ENCODE measurements at regions not wholly inside any gene's neighbourhood (a gene's known extent, or its start where the extent isn't known, plus 50 kb on each side); places are given as distances from the start of the nearest gene placed in this dataset.

DNA sequence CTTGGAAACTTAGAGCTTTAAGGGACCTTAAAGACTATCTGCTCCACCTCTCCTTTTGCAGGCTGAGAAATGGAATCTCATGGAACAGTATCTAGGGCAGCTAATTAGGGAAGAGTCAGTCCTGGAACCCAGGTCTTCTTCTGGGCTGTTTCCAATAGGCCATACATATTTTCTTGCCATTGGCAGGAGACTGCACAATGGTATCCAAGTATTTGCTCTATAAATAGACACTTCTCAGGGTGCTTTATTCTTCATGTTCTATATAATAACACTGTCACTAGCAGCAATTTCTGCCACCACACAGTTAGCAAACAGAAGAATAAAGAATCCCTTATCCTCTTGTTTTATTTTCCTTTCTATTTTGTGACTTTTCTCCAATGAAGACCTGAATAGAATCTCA is 291.7 kb downstream of the C4orf33 start:
- Histone ChIP-seq H3K9me3 (no peaks in the 10 kb centered on the region), H3K4me3 (no peak overlapping the region), H3K36me3 (no peaks in the 10 kb centered on the region), H3K27ac (peak overlapping the region in 2 of 4 donors; percentile 33 to 41), H3K4me1 (peaks cover 0 to 12% (median 0%) of the 10 kb centered on the region in 3 donors), H3K27me3 (no peaks in the 10 kb centered on the region)
- no peak for TF ChIP-seq POLR2A (IDR thresholded peaks at IDR 0.05)
- no peak for TF ChIP-seq EP300 (IDR thresholded peaks at IDR 0.05)
- TF ChIP-seq, protein P1, sequence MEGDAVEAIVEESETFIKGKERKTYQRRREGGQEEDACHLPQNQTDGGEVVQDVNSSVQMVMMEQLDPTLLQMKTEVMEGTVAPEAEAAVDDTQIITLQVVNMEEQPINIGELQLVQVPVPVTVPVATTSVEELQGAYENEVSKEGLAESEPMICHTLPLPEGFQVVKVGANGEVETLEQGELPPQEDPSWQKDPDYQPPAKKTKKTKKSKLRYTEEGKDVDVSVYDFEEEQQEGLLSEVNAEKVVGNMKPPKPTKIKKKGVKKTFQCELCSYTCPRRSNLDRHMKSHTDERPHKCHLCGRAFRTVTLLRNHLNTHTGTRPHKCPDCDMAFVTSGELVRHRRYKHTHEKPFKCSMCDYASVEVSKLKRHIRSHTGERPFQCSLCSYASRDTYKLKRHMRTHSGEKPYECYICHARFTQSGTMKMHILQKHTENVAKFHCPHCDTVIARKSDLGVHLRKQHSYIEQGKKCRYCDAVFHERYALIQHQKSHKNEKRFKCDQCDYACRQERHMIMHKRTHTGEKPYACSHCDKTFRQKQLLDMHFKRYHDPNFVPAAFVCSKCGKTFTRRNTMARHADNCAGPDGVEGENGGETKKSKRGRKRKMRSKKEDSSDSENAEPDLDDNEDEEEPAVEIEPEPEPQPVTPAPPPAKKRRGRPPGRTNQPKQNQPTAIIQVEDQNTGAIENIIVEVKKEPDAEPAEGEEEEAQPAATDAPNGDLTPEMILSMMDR (IDR thresholded peaks at IDR 0.05): no peak
- TF ChIP-seq POLR2AphosphoS5 (IDR thresholded peaks at IDR 0.05): no peak
- ATAC-seq: no peak

DNA sequence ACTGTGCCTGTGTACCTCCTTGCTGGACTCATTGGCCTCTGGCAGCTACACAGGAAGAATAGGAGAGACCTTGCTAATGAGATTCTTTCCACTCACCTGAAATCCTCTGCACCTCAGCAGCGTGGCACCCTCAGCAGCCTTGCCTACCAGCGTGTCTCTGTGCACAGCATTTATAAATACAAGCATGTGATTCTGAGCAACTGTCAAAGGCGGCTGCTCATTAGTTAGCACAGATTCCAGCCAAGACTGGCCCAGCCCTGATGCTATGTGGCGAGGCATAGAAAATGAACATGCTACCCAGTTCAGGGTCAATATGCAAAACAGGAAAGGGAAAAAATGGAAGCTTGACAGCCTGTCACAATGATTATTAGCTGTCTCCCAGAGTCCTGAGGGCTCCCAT is 298.0 kb downstream of the C4orf33 start:
- Histone ChIP-seq H3K4me1 (no peaks in the 10 kb centered on the region), H3K27ac (no peak overlapping the region), H3K9me3 (peaks cover 0 to 4% (median 0%) of the 10 kb centered on the region in 3 donors), H3K4me3 (no peak overlapping the region), H3K36me3 (no peaks in the 10 kb centered on the region), H3K27me3 (no peaks in the 10 kb centered on the region)
- TF ChIP-seq EP300 (IDR thresholded peaks at IDR 0.05) (no peak), POLR2AphosphoS5 (IDR thresholded peaks at IDR 0.05) (no peak), POLR2A (IDR thresholded peaks at IDR 0.05) (no peak)
- TF ChIP-seq, protein P1 (IDR thresholded peaks at IDR 0.05): no peak
- WGBS, 2 donors (ENCODE audit: low coverage in 1 of 2): 48 to 88% methylated on average over 3 to 4 of the region's 4 CpGs
- ATAC-seq: peak; percentile 23

DNA sequence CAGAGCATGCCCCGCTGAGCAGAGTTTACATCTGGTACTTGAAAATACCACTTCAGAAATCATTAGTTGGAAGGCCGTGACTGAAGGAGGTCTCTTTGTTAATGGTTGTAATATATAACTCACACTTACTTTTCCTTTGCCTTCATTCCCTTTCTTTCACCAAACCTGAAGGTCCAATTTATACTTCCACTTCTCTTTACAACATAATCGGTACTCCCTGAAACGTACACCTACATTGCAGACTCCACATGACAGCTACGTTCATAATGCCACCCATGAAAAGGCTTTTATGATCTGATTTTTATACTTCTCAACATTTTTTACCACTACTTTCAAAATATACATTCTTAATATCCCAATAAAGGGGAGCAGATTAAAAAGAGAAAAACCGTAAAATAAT is 298.7 kb downstream of the C4orf33 start:
- Histone ChIP-seq H3K27me3 (no peaks in the 10 kb centered on the region), H3K27ac (no peak overlapping the region), H3K4me1 (no peaks in the 10 kb centered on the region), H3K36me3 (no peaks in the 10 kb centered on the region), H3K4me3 (no peak overlapping the region), H3K9me3 (peaks cover 0 to 9% (median 0%) of the 10 kb centered on the region in 3 donors)
- 76 to 77% methylated on average over 6 of the region's 6 CpGs for WGBS, 2 donors (ENCODE audit: low coverage in 1 of 2)
- ATAC-seq: no peak
- TF ChIP-seq POLR2AphosphoS5 (IDR thresholded peaks at IDR 0.05) (no peak), POLR2A (IDR thresholded peaks at IDR 0.05) (no peak), EP300 (IDR thresholded peaks at IDR 0.05) (no peak)
- TF ChIP-seq, protein P1 (IDR thresholded peaks at IDR 0.05): no peak

DNA sequence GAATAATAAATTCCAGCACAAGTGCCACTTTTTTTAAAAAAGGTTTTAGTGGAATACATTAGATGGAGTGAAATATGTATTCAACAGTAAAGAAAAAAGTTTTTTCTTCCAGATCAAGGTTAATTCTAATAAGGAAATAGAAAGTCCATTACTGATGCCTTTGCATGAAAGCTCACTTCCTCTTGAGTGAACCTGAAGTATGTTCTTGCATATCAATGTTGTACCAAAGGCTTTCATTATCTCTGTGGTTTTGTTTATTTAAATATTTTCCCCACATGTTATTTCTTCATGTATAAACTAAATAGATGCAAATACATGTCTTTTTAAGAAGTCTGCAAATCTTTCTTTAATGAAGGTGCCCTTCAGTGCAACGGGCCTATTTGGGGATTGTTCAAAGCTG is 307.9 kb downstream of the C4orf33 start:
- TF ChIP-seq EP300 (IDR thresholded peaks at IDR 0.05): no peak
- TF ChIP-seq POLR2A (IDR thresholded peaks at IDR 0.05): no peak
- TF ChIP-seq, protein P1 (IDR thresholded peaks at IDR 0.05): no peak
- TF ChIP-seq POLR2AphosphoS5 (IDR thresholded peaks at IDR 0.05): no peak
- no peak overlapping the region for H3K4me3 ChIP-seq
- 88 to 91% methylated on average over 1 of the region's 1 CpG for WGBS, 2 donors (ENCODE audit: low coverage in 1 of 2)
- ATAC-seq: no peak
- no peak overlapping the region for H3K27ac ChIP-seq
- no peaks in the 10 kb centered on the region for H3K36me3 ChIP-seq
- no peaks in the 10 kb centered on the region for H3K27me3 ChIP-seq
- no peaks in the 10 kb centered on the region for H3K4me1 ChIP-seq
- peaks cover 0 to 7% (median 0%) of the 10 kb centered on the region in 3 donors for H3K9me3 ChIP-seq

DNA sequence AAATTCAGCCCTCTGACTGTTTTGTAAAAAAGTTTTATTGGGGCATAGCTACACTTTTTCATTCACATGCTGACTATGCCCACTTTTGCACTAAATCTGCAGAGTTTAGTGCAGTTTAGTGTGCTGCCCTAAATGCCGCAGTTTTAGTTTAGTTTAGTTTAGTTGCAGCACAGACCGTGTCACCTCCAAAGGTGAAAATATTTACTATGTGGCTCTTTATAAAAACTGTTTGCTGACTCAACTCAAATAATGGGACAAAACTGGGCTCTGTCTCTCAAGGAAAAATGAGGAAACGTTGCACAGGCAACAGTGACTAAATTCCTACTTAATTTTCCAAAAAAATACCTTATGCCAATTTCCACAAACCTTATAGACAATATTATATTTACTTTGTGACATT is 314.2 kb downstream of the C4orf33 start:
- no peaks in the 10 kb centered on the region for H3K27me3 ChIP-seq
- no peak overlapping the region for H3K27ac ChIP-seq
- WGBS, 2 donors (ENCODE audit: low coverage in 1 of 2): 81 to 87% methylated on average over 3 of the region's 3 CpGs
- no peak overlapping the region for H3K4me3 ChIP-seq
- H3K4me1 ChIP-seq: no peaks in the 10 kb centered on the region
- no peak for ATAC-seq
- no peaks in the 10 kb centered on the region for H3K9me3 ChIP-seq
- H3K36me3 ChIP-seq: no peaks in the 10 kb centered on the region
- TF ChIP-seq EP300 (IDR thresholded peaks at IDR 0.05) (no peak), POLR2A (IDR thresholded peaks at IDR 0.05) (no peak), POLR2AphosphoS5 (IDR thresholded peaks at IDR 0.05) (no peak)
- TF ChIP-seq, protein P1 (IDR thresholded peaks at IDR 0.05): no peak

All from gastroesophageal sphincter (tissue), 4 donors.